Gastroesophageal sphincter (tissue), 4 donors: ENCODE measurements at regions not wholly inside any gene's neighbourhood (a gene's known extent, or its start where the extent isn't known, plus 50 kb on each side); places are given as distances from the start of the nearest gene placed in this dataset.

Source experiments
- ATAC-seq: fragments of 150-250 bp; one replicate; pipeline ENCODE4 v1.9.1; 2016; ENCODE audit warnings: mild to moderate bottlenecking, moderate library complexity
- H3K27ac ChIP-seq, 4 donors: fragments of 200-600 bp; sonication (generic) in 3 of 4; 1 replicate in 3 of 4; 2 replicates in 1 of 4; pipeline ENCODE4 v1.5.1; 2016 to 2019
- H3K27me3 ChIP-seq: fragments of 200-600 bp; sonication (generic); one replicate; pipeline ENCODE4 v1.5.1; 2019
- H3K36me3 ChIP-seq, 2 donors: fragments of 200-600 bp; sonication (generic); one replicate each; pipeline ENCODE4 v1.5.1; 2019; ENCODE audit warnings: control low read depth in 1 of 2
- H3K4me1 ChIP-seq, 3 donors: fragments of 200-600 bp; sonication (generic); 1 replicate in 2 of 3; 2 replicates in 1 of 3; pipeline ENCODE4 v1.5.1; 2016 to 2019; ENCODE audit warnings: control low read depth in 2 of 3
- H3K4me3 ChIP-seq, 2 donors: fragments of 200-600 bp; sonication (generic); one replicate each; pipeline ENCODE4 v1.5.1; 2019; ENCODE audit warnings: mild to moderate bottlenecking in 1 of 2, moderate library complexity in 1 of 2
- H3K9me3 ChIP-seq, 3 donors: fragments of 200-600 bp; sonication (generic); one replicate each; pipeline ENCODE4 v1.5.1; 2017 to 2019; ENCODE audit warnings: control low read depth in 2 of 3
- EP300 ChIP-seq: sonication (generic); formaldehyde crosslinking; IDR thresholded peaks from one replicate; pipeline ENCODE4 v1.6.1; 2017; ENCODE audit warnings: antibody characterized with exemption, mild to moderate bottlenecking
- POLR2A ChIP-seq, 2 donors: fragments of 450-650 bp; IDR thresholded peaks; one replicate each; pipeline ENCODE4 v1.6.1; 2017; ENCODE audit warnings: antibody characterized with exemption in 2 of 2, mild to moderate bottlenecking in 2 of 2, moderate library complexity in 1 of 2
- POLR2AphosphoS5 ChIP-seq: sonication (generic); formaldehyde crosslinking; IDR thresholded peaks from one replicate; pipeline ENCODE4 v1.6.1; 2017; ENCODE audit warnings: antibody characterized with exemption
- WGBS, 2 donors: methylation state at CpG; one replicate each; pipeline ENCODE4 v1.1.5; 2018; ENCODE audit warnings: low coverage in 1 of 2; 5-methylcytosine and 5-hydroxymethylcytosine counted together
- TF ChIP-seq, protein P1 (sequence below), 4 experiments: fragments of 200-600 bp in 2 of 4; fragments of 450-650 bp in 2 of 4; sonication (generic) in 1 of 4; IDR thresholded peaks; one replicate each; pipeline ENCODE4 v1.5.1; 2017 to 2019; ENCODE audit warnings: antibody characterized with exemption in 4 of 4, mild to moderate bottlenecking in 2 of 4, moderate library complexity in 2 of 4

DNA sequence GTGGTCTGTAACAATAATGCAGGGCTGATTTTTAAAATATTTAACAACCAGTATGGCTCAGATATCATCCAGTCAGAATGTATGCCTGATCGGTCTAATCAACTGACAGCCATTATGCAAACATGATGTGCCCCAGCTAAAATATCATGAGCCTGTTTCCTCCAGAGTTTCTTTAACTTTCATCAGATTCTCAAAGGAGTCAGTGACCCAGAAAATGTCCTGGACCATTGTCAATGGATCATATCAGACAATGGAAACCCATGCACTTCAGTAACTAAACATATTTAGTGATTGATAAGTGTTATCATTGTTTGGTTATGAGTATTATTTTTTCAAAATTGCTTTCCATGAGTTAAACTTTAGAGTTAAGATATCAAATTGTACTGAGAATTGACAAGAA, 173.5 kb downstream of the LMBRD1 start:
- Histone ChIP-seq H3K4me3 (no peak overlapping the region), H3K9me3 (no peaks in the 10 kb centered on the region), H3K36me3 (no peaks in the 10 kb centered on the region), H3K27me3 (no peaks in the 10 kb centered on the region), H3K4me1 (no peaks in the 10 kb centered on the region), H3K27ac (no peak overlapping the region)
- 50 to 100% methylated on average over 1 of the region's 1 CpG for whole genome bisulfite sequencing, 2 donors
- ATAC-seq, result no peak
- TF ChIP-seq, protein P1, sequence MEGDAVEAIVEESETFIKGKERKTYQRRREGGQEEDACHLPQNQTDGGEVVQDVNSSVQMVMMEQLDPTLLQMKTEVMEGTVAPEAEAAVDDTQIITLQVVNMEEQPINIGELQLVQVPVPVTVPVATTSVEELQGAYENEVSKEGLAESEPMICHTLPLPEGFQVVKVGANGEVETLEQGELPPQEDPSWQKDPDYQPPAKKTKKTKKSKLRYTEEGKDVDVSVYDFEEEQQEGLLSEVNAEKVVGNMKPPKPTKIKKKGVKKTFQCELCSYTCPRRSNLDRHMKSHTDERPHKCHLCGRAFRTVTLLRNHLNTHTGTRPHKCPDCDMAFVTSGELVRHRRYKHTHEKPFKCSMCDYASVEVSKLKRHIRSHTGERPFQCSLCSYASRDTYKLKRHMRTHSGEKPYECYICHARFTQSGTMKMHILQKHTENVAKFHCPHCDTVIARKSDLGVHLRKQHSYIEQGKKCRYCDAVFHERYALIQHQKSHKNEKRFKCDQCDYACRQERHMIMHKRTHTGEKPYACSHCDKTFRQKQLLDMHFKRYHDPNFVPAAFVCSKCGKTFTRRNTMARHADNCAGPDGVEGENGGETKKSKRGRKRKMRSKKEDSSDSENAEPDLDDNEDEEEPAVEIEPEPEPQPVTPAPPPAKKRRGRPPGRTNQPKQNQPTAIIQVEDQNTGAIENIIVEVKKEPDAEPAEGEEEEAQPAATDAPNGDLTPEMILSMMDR (IDR thresholded peaks at IDR 0.05), result no peak
- TF ChIP-seq EP300, result no peak
- no peak for TF ChIP-seq POLR2AphosphoS5
- TF ChIP-seq POLR2A (IDR thresholded peaks at IDR 0.05), result no peak

DNA sequence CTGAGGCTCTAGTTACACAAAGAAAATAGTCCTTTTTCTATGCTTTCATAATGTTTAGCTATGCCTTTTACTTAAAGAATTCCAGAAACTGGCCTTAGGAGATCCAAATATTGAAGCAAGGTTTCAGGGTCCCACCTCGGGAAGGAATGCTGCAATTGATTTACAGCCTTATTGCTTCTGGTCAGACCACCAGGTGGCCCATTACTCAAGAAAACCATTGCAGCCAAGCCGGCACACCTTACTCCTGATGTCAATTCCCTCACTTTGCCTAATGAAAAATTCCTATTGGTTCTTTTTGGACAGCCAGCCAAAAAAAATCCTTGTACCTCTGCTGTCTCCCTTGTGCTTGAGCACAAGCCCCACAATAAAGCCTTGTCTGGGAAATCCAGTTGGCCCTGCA, 173.9 kb downstream of the LMBRD1 start:
- Histone ChIP-seq H3K27me3 (no peaks in the 10 kb centered on the region), H3K27ac (no peak overlapping the region), H3K36me3 (no peaks in the 10 kb centered on the region), H3K9me3 (no peaks in the 10 kb centered on the region), H3K4me1 (no peaks in the 10 kb centered on the region), H3K4me3 (no peak overlapping the region)
- TF ChIP-seq POLR2AphosphoS5 (no peak), POLR2A (IDR thresholded peaks at IDR 0.05) (no peak), EP300 (no peak)
- TF ChIP-seq, protein P1 (IDR thresholded peaks at IDR 0.05), result no peak
- 21 to 80% methylated on average over 2 of the region's 2 CpGs for WGBS, 2 donors
- ATAC-seq, result no peak

DNA sequence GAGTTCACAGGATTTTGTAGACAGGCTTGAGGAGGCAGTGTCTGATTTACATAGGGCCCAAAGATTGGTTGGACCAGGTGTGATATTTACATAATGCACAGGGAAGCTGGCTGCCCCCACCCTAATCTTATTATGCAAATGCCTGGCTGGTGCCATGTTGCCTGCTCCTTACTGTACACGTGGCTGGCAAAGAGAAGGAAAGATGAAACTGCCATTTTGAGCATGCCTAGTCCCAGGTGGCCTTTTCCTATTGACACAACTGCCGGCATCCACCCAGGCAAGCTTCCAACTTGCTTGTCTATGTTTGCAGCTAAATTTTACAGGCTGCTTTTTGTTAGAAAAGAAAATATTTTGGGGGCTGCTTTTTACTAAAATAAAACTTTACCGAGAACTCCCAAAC, 174.6 kb downstream of the LMBRD1 start:
- 35 to 66% methylated on average over 3 of the region's 3 CpGs for WGBS, 2 donors

DNA sequence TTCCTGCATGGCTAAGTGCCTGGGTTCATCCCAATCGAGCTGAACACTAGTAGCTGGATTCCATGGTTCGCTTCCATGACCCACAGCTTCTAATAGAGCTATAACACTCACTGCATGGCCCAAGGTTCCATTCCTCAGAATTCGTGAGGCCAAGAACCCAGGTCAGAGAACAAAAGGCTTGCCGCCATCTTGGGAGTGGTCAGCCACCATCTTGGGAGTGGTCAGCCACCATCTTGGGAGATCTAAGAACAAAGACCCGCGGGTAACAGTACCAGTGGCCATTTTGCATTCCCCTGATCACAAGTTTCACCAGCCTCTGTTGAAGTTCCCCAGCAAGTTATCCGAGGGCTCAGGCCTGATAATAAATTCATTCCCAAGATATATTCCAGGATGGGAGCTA, 179.6 kb downstream of the LMBRD1 start:
- ATAC-seq, result no peak
- no peak for TF ChIP-seq POLR2AphosphoS5
- TF ChIP-seq, protein P1 (IDR thresholded peaks at IDR 0.05), result no peak
- TF ChIP-seq EP300, result no peak
- TF ChIP-seq POLR2A (IDR thresholded peaks at IDR 0.05), result no peak
- Histone ChIP-seq H3K27me3 (no peaks in the 10 kb centered on the region), H3K27ac (no peak overlapping the region), H3K4me1 (no peaks in the 10 kb centered on the region), H3K4me3 (no peak overlapping the region), H3K9me3 (no peaks in the 10 kb centered on the region), H3K36me3 (no peaks in the 10 kb centered on the region)
- 95 to 100% methylated on average over 2 to 4 of the region's 7 CpGs for WGBS, 2 donors

More for the DNA sequence above, 174.6 kb downstream of the LMBRD1 start:
- Histone ChIP-seq H3K4me1 (no peaks in the 10 kb centered on the region), H3K27me3 (no peaks in the 10 kb centered on the region), H3K9me3 (no peaks in the 10 kb centered on the region), H3K27ac (no peak overlapping the region), H3K36me3 (no peaks in the 10 kb centered on the region), H3K4me3 (no peak overlapping the region)
- ATAC-seq, result no peak
- TF ChIP-seq, protein P1 (IDR thresholded peaks at IDR 0.05), result no peak
- TF ChIP-seq POLR2A (IDR thresholded peaks at IDR 0.05) (no peak), POLR2AphosphoS5 (no peak), EP300 (no peak)

DNA sequence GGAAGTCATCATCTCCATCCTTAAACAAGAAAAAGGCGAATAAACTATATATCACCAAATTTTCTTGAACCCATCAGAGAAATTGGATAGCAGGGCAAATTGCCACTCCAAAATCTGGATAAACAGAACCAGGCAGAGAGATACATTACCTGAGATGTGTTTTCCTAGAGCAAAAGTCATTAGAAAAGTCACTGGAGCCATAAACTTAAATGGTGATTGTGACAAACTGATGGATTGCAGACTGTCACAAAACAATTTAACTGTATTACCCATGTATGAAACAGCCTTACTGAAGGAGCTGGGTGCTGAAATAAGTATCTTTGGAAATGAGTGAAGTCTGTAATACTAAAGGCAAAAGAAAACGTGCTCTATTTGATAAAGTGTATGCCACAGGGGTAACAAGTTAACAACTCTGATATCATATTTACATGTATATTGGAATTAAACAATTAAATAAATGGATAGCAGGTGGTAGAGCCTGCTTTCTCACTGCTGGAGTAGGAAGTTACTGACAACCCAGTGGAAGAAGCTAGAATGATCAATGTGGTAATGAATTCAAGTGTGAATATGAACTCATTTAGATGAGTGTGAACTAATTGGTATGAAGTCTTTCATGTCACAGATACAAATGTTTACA, 186.9 kb downstream of the LMBRD1 start:
- no peaks in the 10 kb centered on the region for H3K4me1 ChIP-seq
- TF ChIP-seq, protein P1 (IDR thresholded peaks at IDR 0.05), result no peak
- TF ChIP-seq POLR2A (IDR thresholded peaks at IDR 0.05), result no peak
- TF ChIP-seq POLR2AphosphoS5, result no peak
- no peak for TF ChIP-seq EP300
- WGBS, 2 donors, result 61 to 93% methylated on average over 2 of the region's 2 CpGs
- ATAC-seq, result no peak
- H3K9me3 ChIP-seq, result no peaks in the 10 kb centered on the region
- no peaks in the 10 kb centered on the region for H3K36me3 ChIP-seq
- no peak overlapping the region for H3K27ac ChIP-seq
- no peak overlapping the region for H3K4me3 ChIP-seq
- H3K27me3 ChIP-seq, result no peaks in the 10 kb centered on the region
